Right cardiac atrium (tissue), 5 donors: ENCODE measurements at regions not wholly inside any gene's neighbourhood (a gene's known extent, or its start where the extent isn't known, plus 50 kb on each side); places are given as distances from the start of the nearest gene placed in this dataset.
"Not testable (repeated sequence)": the region's sequence is repeated elsewhere in the genome, so short reads cannot be mapped to it uniquely, and the experiment has no call there.

Experiments used
- ATAC-seq, 2 donors: fragments of 200-7000 bp; cut with Tn5 transposase; one replicate each; pipeline versions ENCODE4 v1.8.0 to v1.9.1; 2020; ENCODE audit warnings: moderate library complexity in 2 of 2, mild to moderate bottlenecking in 1 of 2
- DNase-seq, 3 donors: peaks; one replicate each; pipeline ENCODE4 v3.0.0-alpha.2; 2020
- H3K27ac ChIP-seq: one replicate; pipeline ENCODE4 v1.5.1; 2013; ENCODE audit warnings: mild to moderate bottlenecking, low read length, control low read depth, moderate library complexity
- H3K27me3 ChIP-seq: one replicate; pipeline ENCODE4 v1.6.1; 2013; ENCODE audit not compliant: control insufficient read depth, insufficient read depth
- H3K4me1 ChIP-seq: one replicate; pipeline ENCODE4 v1.6.1; 2013; ENCODE audit warnings: low read length; ENCODE audit not compliant: control insufficient read depth, insufficient read depth
- H3K4me3 ChIP-seq: one replicate; pipeline ENCODE4 v1.5.1; 2013; ENCODE audit warnings: low read length, control low read depth
- H3K9me3 ChIP-seq: one replicate; pipeline ENCODE4 v1.6.1; 2013; ENCODE audit warnings: low read length; ENCODE audit not compliant: control insufficient read depth
- WGBS: extraction: QIAGEN DNeasy Blood & Tissue Kit; methylation state at CpG from one replicate; pipeline ENCODE4 v1.1.7; 2013; 5-methylcytosine and 5-hydroxymethylcytosine counted together
- intact Hi-C, 4 donors: fragments of 100-400 bp; cut with DNase I; formaldehyde crosslinking; loops; one replicate each; pipeline versions ENCODE4 v1.11.0 to v1.14.0; 2022 to 2023
- donor health status: healthy with polysubstance abuse.
- donor health status: DM: no; HTN: yes; CAD: no.
- donor health status: DM: no; HTN: no; CAD: no.
- donor health status: DM: no; HTN: yes; CAD: no; lungs with severe emphysema.
- donor health status: DM: yes; HTN: yes; CAD: no.

- ATAC-seq, H3K4me3 ChIP-seq, H3K27ac ChIP-seq, H3K27me3 ChIP-seq, DNase-seq, H3K9me3 ChIP-seq, intact Hi-C loops, H3K4me1 ChIP-seq: not testable (repeated sequence)
- 65% methylated on average over 30 of the region's 30 CpGs for WGBS
Measured at GRCh38 chr20:30900080-30900719, 357.3 kb upstream of the DEFB115 start.

GRCh38 chr20:30905231-30905630 is 352.2 kb upstream of the DEFB115 start:
- H3K27ac ChIP-seq, DNase-seq, H3K27me3 ChIP-seq, H3K9me3 ChIP-seq, H3K4me3 ChIP-seq, intact Hi-C loops, H3K4me1 ChIP-seq, ATAC-seq: not testable (repeated sequence)
- 91% methylated on average over 19 of the region's 19 CpGs for WGBS

DNA sequence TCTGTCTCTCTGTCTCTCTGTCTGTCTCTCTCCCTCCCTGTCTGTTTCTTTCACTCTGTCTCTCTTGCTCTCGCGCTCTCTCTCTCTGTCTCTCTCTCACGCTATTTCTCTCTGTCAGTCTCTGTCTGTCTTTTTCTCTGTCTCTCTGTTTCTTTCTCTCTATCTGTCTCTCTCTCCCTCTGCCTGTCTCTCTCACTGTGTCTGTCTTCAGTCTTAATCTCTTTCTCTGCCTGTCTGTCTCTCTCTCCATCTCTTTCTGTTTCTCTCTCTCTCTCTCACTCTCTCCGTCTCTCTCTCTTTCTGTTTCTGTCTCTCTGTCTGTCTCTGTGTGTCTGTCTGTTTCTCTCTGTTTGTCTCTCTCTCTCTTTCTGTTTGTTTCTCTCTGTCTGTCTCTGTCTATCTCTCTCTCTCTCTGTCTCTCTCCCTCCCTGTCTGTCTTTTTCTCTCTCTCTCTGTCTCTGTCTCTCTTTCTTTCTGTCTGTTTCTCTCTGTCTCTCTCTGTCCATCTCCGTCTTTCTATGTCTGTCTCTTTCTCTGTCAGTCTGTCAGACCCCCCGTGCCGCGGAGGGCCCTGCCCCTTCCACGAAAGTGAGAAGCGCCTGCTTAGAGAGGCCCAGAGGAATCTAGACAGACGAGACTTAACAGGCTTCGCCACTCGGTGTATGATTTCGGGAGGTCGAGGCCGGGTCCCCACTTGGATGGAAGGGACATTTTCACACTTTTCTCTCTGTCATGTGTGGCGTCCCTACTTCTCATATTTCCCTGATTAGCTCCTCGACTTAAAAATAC is 346.3 kb upstream of the DEFB115 start:
- Histone ChIP-seq H3K27ac (no peak overlapping the region), H3K4me3 (no peak overlapping the region), H3K4me1 (no peaks in the 10 kb centered on the region), H3K9me3 (no peaks in the 10 kb centered on the region), H3K27me3 (no peaks in the 10 kb centered on the region)
- 85% methylated on average over 18 of the region's 18 CpGs for WGBS
- no peak for DNase-seq
- intact Hi-C loops = no loop called here
- no peak for ATAC-seq

GRCh38 chr20:30911832-30912660 is 345.4 kb upstream of the DEFB115 start:
- H3K27ac ChIP-seq, H3K4me3 ChIP-seq, H3K4me1 ChIP-seq, intact Hi-C loops, H3K9me3 ChIP-seq, DNase-seq, H3K27me3 ChIP-seq, ATAC-seq: not testable (repeated sequence)
- WGBS = 47% methylated on average over 41 of the region's 41 CpGs

- DNase-seq = not testable (repeated sequence)
- WGBS = 31% methylated on average over 12 of the region's 12 CpGs
Measured at GRCh38 chr20:30912661-30913026, 344.8 kb upstream of the DEFB115 start.

DNA sequence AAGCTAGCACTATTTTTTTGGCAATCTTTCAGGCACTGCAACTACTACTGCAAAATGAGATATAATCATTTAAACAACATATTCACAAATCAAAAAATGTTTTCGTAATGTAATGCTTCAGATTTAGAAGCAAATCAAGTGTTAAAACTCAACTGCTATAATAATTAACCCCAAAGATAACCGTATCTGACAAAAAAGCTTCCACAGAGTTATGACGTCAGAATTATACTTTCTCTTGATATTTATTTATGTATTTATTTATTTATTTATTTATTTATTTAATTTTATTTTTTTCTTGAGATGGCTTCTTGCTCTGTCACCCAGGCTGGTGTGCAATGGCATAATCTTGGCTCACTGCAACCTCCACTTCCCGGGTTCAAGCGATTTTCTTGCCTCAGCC is 341.1 kb upstream of the DEFB115 start:
- intact Hi-C loops, DNase-seq, H3K4me3 ChIP-seq, H3K27ac ChIP-seq, ATAC-seq, H3K4me1 ChIP-seq, H3K9me3 ChIP-seq, H3K27me3 ChIP-seq: not testable (repeated sequence)
- 86% methylated on average over 5 of the region's 5 CpGs for WGBS

More at GRCh38 chr20:30912661-30913026, 344.8 kb upstream of the DEFB115 start:
- H3K4me1 ChIP-seq, intact Hi-C loops, ATAC-seq, H3K27ac ChIP-seq, H3K27me3 ChIP-seq, H3K9me3 ChIP-seq, H3K4me3 ChIP-seq: not testable (repeated sequence)

DNA sequence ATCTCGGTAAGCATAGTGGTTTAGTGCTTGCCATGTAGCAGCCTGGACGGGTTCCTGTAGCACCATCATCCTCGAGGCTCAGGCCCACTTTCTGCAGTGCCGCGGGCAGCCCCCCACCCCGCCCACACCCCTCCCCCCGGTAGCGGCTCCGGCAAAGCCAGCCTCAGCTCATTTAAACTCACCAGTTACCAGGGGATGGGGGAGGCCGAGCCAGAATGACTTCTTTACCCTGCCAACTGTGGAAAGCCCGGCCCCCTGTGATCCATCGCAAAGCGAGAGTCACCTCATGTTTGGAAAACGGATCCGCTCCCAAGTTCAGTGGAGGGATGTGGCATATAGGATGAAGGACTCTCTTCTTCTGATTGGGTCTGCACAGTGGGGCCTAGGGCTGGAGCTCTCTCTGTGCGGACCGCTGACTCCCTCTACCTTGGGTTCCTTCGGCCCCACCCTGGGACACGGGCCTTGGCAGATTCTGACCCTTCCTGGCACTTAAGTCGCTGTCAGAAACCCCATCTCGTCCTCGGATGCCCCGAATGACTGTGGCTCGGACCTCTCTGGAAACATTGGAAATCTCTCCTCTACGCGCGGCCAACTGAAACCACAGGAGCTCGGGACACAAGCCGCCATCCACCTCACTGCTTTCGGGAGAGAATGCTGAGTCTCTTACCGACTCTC is 337.8 kb upstream of the DEFB115 start:
- ATAC-seq = no peak
- DNase-seq = no peak
- 89% methylated on average over 31 of the region's 31 CpGs for WGBS
- Histone ChIP-seq H3K9me3 (no peaks in the 10 kb centered on the region), H3K4me3 (no peak overlapping the region), H3K4me1 (no peaks in the 10 kb centered on the region), H3K27me3 (no peaks in the 10 kb centered on the region), H3K27ac (no peak overlapping the region)
- intact Hi-C loops = no loop called here

GRCh38 chr20:30921286-30922071 is 336.0 kb upstream of the DEFB115 start:
- Histone ChIP-seq H3K4me3 (no peak overlapping the region), H3K27me3 (no peaks in the 10 kb centered on the region), H3K4me1 (no peaks in the 10 kb centered on the region), H3K27ac (no peak overlapping the region), H3K9me3 (no peaks in the 10 kb centered on the region)
- ATAC-seq (no peak), DNase-seq (peak in 2 of 3 donors; percentile 26 to 47)
- WGBS = 88% methylated on average over 57 of the region's 57 CpGs
- intact Hi-C loops = no loop called here

DNA sequence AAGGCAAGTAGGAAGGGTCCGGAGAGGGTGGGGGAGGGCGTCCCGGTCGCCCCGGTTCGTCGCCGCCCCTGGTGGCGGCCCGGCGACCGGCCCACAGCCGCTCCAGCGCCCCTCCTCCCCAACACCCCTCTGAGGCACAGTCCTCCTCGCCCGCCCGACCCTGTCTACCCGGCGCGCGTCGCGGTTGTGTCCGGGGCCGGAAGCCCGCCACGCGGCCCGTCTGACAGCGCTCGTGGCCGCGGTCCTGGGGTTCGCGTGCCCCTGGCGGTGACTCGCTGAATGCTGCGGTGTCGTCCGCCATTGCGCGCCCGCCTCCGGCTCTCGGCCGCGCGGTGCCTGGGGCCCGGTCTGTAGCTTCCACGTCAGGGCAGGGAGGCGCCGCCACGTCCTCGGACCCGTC is 335.3 kb upstream of the DEFB115 start:
- Histone ChIP-seq H3K27me3 (no peaks in the 10 kb centered on the region), H3K27ac (no peak overlapping the region), H3K4me1 (no peaks in the 10 kb centered on the region), H3K9me3 (no peaks in the 10 kb centered on the region), H3K4me3 (no peak overlapping the region)
- peak; percentile 28 to 38 for ATAC-seq
- WGBS = 62% methylated on average over 55 of the region's 55 CpGs
- intact Hi-C loops = no loop called here
- DNase-seq = peak in 2 of 3 donors; percentile 28 to 33

- Histone ChIP-seq H3K27me3 (no peaks in the 10 kb centered on the region), H3K27ac (no peak overlapping the region), H3K4me1 (no peaks in the 10 kb centered on the region), H3K9me3 (no peaks in the 10 kb centered on the region), H3K4me3 (no peak overlapping the region)
- ATAC-seq (no peak), DNase-seq (no peak)
- WGBS = 67% methylated on average over 5 of the region's 5 CpGs
- intact Hi-C loops = no loop called here
Measured at GRCh38 chr20:30937790-30938189, 319.7 kb upstream of the DEFB115 start.
